ENCODE measurements at regions not wholly inside any gene's neighbourhood (a gene's known extent, or its start where the extent isn't known, plus 50 kb on each side); places are given as distances from the start of the nearest gene placed in this dataset.
"Not testable (repeated sequence)": the region's sequence is repeated elsewhere in the genome, so short reads cannot be mapped to it uniquely, and the experiment has no call there.

DNA sequence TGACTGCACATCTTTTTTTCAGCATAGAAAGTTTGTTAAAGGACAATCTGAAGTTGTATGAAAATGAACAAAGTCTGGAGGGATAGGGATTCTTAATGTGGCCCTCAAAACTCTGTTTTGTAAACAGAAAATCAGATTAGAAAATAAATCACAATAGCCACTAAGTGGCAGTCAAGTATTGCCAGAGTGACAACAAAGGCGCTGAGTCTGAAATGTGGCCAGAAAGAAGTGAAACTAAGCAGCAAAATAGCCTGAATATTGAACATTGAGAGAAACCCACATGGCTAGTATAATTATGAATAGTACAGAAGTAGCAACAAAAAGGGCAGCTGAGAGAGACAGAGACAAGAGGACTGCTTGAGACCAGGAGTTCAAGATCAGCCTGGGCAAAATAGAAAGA lies 81.1 kb upstream of the CT45A1 start:
- peak in 1 of 2 experiments; percentile 53 for DNase-seq

GRCh38 chrX:135639066-135639780 lies 74.2 kb upstream of the CT45A1 start:
- DNase-seq: peak; percentile 69 to 72

DNA sequence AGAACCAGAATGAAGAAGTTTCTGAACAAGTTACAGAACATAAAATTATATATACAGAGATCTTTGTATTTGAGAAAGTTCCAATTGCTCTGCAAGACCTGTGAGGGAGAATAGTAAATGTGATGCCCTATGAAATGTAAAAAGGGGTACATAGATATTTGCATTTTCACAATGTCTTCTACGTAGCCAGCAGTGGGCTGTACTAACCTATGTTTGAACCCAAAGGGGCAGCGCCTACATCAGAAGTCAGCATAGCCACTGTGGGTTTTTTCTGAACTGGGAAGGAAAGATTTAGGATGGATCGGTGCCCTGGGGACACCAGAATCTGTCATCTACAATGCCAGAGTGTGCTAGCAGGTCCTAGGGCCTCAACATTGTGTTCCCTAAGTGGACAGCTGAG lies 69.5 kb upstream of the CT45A1 start:
- no peak for DNase-seq

- DNase-seq: no peak
Observed at GRCh38 chrX:135644624-135645023, 68.8 kb upstream of the CT45A1 start.

- peak; percentile 34 to 53 for DNase-seq
Observed at GRCh38 chrX:135649029-135649428, 64.4 kb upstream of the CT45A1 start.

DNA sequence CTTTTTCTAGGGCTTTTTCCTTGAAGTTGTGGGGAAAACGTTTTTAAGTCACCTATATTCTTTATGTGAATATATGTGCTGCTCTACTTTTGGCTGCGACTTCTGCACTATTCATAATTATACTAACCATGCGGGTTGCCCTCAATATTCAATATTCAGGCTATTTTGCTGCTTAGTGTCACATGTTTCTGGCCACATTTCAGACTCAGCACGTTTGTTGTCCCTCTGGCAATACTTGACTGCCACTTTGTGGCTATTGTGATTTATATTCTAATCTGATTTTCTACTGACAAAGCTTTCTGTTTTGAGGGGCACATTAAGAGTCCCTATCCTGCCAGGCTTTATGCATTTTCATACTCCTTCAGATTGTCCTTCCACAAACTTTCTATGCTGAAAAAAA lies 63.9 kb upstream of the CT45A1 start:
- DNase-seq: no peak

GRCh38 chrX:135651647-135652295 lies 61.7 kb upstream of the CT45A1 start:
- no peak for DNase-seq

DNA sequence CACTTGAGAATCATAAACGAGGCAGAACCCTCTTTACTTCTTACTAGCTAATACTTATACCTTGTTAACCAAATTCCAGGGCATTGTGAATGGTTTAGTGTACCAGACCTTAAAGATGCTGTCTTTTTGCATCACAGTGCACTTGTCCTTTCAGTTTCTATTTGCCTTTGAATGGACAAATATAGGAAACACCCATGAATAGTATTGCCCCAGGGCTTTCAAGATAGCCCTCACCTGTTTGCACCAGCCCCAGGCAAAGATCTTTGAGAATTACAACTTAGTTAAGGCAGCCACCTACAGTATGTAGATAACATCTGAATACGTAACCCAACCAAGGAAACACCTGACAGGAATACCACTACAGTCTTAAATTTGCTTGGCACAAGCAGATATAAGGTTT lies 60.8 kb upstream of the CT45A1 start:
- DNase-seq: no peak

GRCh38 chrX:135657952-135658654 lies 55.3 kb upstream of the CT45A1 start:
- not testable (repeated sequence) for DNase-seq
